K562 (cell line): ENCODE measurements at regions not wholly inside any gene's neighbourhood (a gene's known extent, or its start where the extent isn't known, plus 50 kb on each side); places are given as distances from the start of the nearest gene placed in this dataset.

Experiments used
- ATAC-seq: fragments of 200-7000 bp; cut with Tn5 transposase; 3 replicates; pipeline ENCODE4 v1.9.1; 2020; ENCODE audit warnings: moderate library complexity
- BruUV-seq: library from RNA; stranded (reverse); fragments of 400-500 nt; replicated peaks from 2 replicates; lab custom pipeline; 2021; lab: Mats Ljungman, UMichigan
- CTCF ChIA-PET: fragments of 300-600 bp; formaldehyde crosslinking; extraction: SDS; loops from one replicate; lab custom pipeline; 2021; ENCODE audit warnings: low intra/inter-chr PET ratio; lab: Yijun Ruan, JAX
- POLR2A ChIA-PET: fragments of 300-600, 350-650 bp; sonication (Branson Sonifier 250); formaldehyde crosslinking; extraction: SDS; loops from one replicate; lab custom pipeline; 2021; ENCODE audit warnings: antibody characterized with exemption, inconsistent platforms; lab: Yijun Ruan, JAX
- DNase-seq, 4 experiments: peaks; one replicate each; pipeline versions ENCODE4 v3.0.0 to v3.0.0-alpha.2; 2011 to 2018; ENCODE audit warnings: low spot score in 3 of 4, mixed read lengths in 3 of 4; ENCODE audit errors: extremely low read depth in 1 of 4
- FAIRE-seq: peaks from 2 replicates; lab custom pipeline; 2011; peaks lifted over from hg19 to GRCh38; lab: Jason Lieb, UNC
- H2AFZ ChIP-seq: 2 replicates; pipeline ENCODE4 v1.6.0; 2011; ENCODE audit warnings: low read depth, low read length, control low read depth, inconsistent platforms
- H3K27ac ChIP-seq: fragments of 200-600 bp; 3 replicates; pipeline ENCODE4 v1.8.0; 2011; ENCODE audit warnings: low read depth, mild to moderate bottlenecking, control low read depth, inconsistent platforms, low read length, moderate library complexity, mixed read lengths; ENCODE audit errors: extremely low read depth
- H3K27me3 ChIP-seq, 2 experiments: fragments of 300-600 bp in 1 of 2; 2 replicates in 1 of 2; 3 replicates in 1 of 2; pipeline versions ENCODE4 v1.6.0 to v1.8.0; 2011; ENCODE audit warnings: inconsistent platforms in 2 of 2, low read length in 2 of 2, mild to moderate bottlenecking in 1 of 2, mixed read lengths in 1 of 2, moderate library complexity in 1 of 2; ENCODE audit not compliant: control insufficient read depth in 2 of 2, insufficient read depth in 2 of 2
- H3K36me3 ChIP-seq: fragments of 300-600 bp; 3 replicates; pipeline ENCODE4 v1.8.0; 2011; ENCODE audit warnings: mild to moderate bottlenecking, low read length, inconsistent platforms; ENCODE audit not compliant: control insufficient read depth, insufficient read depth
- H3K4me1 ChIP-seq, 2 experiments: fragments of 200-600 bp in 1 of 2; replicated peaks in 1 of 2; 2 replicates in 1 of 2; 3 replicates in 1 of 2; pipeline versions ENCODE4 v1.5.1 to v1.8.0; 2011; ENCODE audit warnings: inconsistent platforms in 2 of 2, low read length in 2 of 2, mild to moderate bottlenecking in 1 of 2, mixed read lengths in 1 of 2, moderate library complexity in 1 of 2; ENCODE audit not compliant: control insufficient read depth in 2 of 2, insufficient read depth in 2 of 2
- H3K4me2 ChIP-seq: 2 replicates; pipeline ENCODE4 v1.6.1; 2011; ENCODE audit warnings: low read length, control low read depth, inconsistent platforms, mixed read lengths; ENCODE audit not compliant: insufficient read depth
- H3K4me3 ChIP-seq: fragments of 200-600 bp; sonication (generic), shearing (Covaris generic); 2 replicates; pipeline ENCODE4 v1.5.1; 2016; ENCODE audit warnings: control low read depth, inconsistent platforms
- H3K79me2 ChIP-seq: fragments of 200-600 bp; 3 replicates; pipeline ENCODE4 v1.8.0; 2011; ENCODE audit warnings: low read length, inconsistent platforms; ENCODE audit not compliant: control insufficient read depth, insufficient read depth
- H3K9ac ChIP-seq, 2 experiments: 2 replicates each; pipeline versions ENCODE4 v1.6.0 to v1.6.1; 2011; ENCODE audit warnings: low read depth in 2 of 2, low read length in 2 of 2, control low read depth in 1 of 2, inconsistent platforms in 1 of 2, mild to moderate bottlenecking in 1 of 2, mixed read lengths in 1 of 2; ENCODE audit not compliant: insufficient read depth in 1 of 2
- H3K9me1 ChIP-seq: one replicate; pipeline ENCODE4 v1.6.0; 2011; ENCODE audit warnings: inconsistent platforms, mild to moderate bottlenecking, low read length, moderate library complexity; ENCODE audit not compliant: control insufficient read depth, insufficient read depth
- H3K9me3 ChIP-seq: replicated peaks from 2 replicates; pipeline ENCODE4 v1.5.1; 2011; ENCODE audit warnings: low read depth, low read length, inconsistent platforms; ENCODE audit not compliant: control insufficient read depth, insufficient read depth
- H4K20me1 ChIP-seq: replicated peaks from 2 replicates; pipeline ENCODE4 v1.6.1; 2011; ENCODE audit warnings: low read length, inconsistent platforms, mixed read lengths; ENCODE audit not compliant: control insufficient read depth, insufficient read depth
- ARHGAP35 ChIP-seq: fragments of 450-650 bp; IDR thresholded peaks from 2 replicates; pipeline ENCODE4 v1.6.1; 2018; ENCODE audit not compliant: partially characterized antibody
- BDP1 ChIP-seq: IDR thresholded peaks from 3 replicates; pipeline ENCODE4 v1.6.1; 2011; ENCODE audit not compliant: insufficient read length, insufficient read depth
- GTF2A2 ChIP-seq: IDR thresholded peaks from 2 replicates; pipeline ENCODE4 v1.6.1; 2016; ENCODE audit warnings: mild to moderate bottlenecking, missing genetic modification characterization, missing compliant biosample characterization
- IFI16 ChIP-seq: fragments of 250-450 bp; sonication (Bioruptor Pico); IDR thresholded peaks from 2 replicates; pipeline ENCODE4 v2.1.2; 2022; ENCODE audit warnings: mild to moderate bottlenecking, inconsistent platforms
- ILK ChIP-seq: fragments of 450-650 bp; IDR thresholded peaks from 2 replicates; pipeline ENCODE4 v1.6.1; 2016; ENCODE audit warnings: missing genetic modification characterization, low read depth, mild to moderate bottlenecking, missing compliant biosample characterization, moderate library complexity, borderline replicate concordance
- KHSRP ChIP-seq: fragments of 450-650 bp; IDR thresholded peaks from 2 replicates; pipeline ENCODE4 v1.6.1; 2017
- RBM34 ChIP-seq: fragments of 200-400 bp; formaldehyde crosslinking; IDR thresholded peaks from 2 replicates; pipeline ENCODE4 v1.6.1; 2018; ENCODE audit warnings: low read length, borderline replicate concordance; ENCODE audit not compliant: insufficient read depth
- ZNF124 ChIP-seq: sonication (generic); formaldehyde crosslinking; IDR thresholded peaks from 2 replicates; pipeline ENCODE4 v1.8.1; 2022; ENCODE audit warnings: missing genetic modification reagents
- WGBS: fragments of 100-300 bp; shearing (Covaris generic); methylation state at CpG from one replicate; pipeline ENCODE4 v1.1.6; 2016; ENCODE audit warnings: low coverage, mixed read lengths; ENCODE audit not compliant: insufficient coverage; ENCODE audit errors: missing lambda C conversion rate; 5-methylcytosine and 5-hydroxymethylcytosine counted together
- in situ Hi-C: fragments of 300-500 bp; cut with MboI; formaldehyde crosslinking; loops from 4 replicates; pipeline ENCODE4 v1.15.0; 2018; ENCODE audit warnings: inconsistent platforms, mixed read lengths
- intact Hi-C: fragments of 100-400 bp; cut with micrococcal nuclease; formaldehyde crosslinking; loops from 2 replicates; pipeline ENCODE4 v1.14.2; 2022
- TF ChIP-seq, protein P1 (sequence below): fragments of 450-650 bp; formaldehyde crosslinking; IDR thresholded peaks from 2 replicates; pipeline ENCODE4 v1.4.0; 2022; ENCODE audit warnings: missing genetic modification characterization

DNA sequence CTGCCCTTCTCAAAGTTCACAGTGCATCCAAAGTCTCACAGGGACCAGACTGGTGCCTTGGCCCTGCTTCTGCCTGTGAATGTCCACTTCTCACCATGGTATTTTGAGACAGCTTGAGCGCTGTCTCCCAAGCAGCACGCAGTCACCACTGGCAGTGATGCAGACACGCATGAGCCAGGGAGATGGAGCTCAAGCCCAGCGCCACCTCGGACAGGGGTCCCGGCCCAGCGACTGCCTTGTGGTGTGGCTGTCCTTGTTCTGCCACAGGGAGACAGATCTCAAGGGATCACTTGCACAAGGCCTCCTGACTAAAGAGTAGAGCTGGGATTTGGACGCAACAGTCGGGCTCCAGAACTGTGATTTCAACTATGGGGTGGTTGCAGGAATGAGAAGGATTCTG is 92.6 kb upstream of the MBL2 start:
- Histone ChIP-seq H4K20me1 (no peaks in the 10 kb centered on the region), H3K4me3 (no peak overlapping the region), H3K79me2 (no peaks in the 10 kb centered on the region), H3K4me2 (no peak overlapping the region), H3K9me1 (no peaks in the 10 kb centered on the region), H3K9ac (no peak overlapping the region), H3K27me3 (no peaks in the 10 kb centered on the region), H3K27ac (no peak overlapping the region), H3K36me3 (no peaks in the 10 kb centered on the region), H3K9me3 (peaks cover 8% of the 10 kb centered on the region), H3K4me1 (no peaks in the 10 kb centered on the region), H2AFZ (no peak overlapping the region)
- no TSS peak for BruUV-seq
- WGBS: 2% methylated on average over 9 of the region's 9 CpGs
- ChIA-PET CTCF (no interaction called here), POLR2A (no interaction called here)
- intact Hi-C loops: no loop called here
- FAIRE-seq: no peak
- in situ Hi-C loops: no loop called here
- no peak for ATAC-seq
- TF ChIP-seq KHSRP: no peak
- TF ChIP-seq ILK: no peak
- TF ChIP-seq IFI16 (CRISPR knock-in tag): no peak
- no peak for TF ChIP-seq BDP1
- TF ChIP-seq, protein P1, sequence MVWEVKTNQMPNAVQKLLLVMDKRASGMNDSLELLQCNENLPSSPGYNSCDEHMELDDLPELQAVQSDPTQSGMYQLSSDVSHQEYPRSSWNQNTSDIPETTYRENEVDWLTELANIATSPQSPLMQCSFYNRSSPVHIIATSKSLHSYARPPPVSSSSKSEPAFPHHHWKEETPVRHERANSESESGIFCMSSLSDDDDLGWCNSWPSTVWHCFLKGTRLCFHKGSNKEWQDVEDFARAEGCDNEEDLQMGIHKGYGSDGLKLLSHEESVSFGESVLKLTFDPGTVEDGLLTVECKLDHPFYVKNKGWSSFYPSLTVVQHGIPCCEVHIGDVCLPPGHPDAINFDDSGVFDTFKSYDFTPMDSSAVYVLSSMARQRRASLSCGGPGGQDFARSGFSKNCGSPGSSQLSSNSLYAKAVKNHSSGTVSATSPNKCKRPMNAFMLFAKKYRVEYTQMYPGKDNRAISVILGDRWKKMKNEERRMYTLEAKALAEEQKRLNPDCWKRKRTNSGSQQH (CRISPR knock-in tag): no peak
- no peak for TF ChIP-seq GTF2A2 (tag)
- TF ChIP-seq ZNF124 (CRISPR knock-in tag): no peak
- no peak for TF ChIP-seq RBM34
- TF ChIP-seq ARHGAP35: no peak
- no peak for DNase-seq
